ENCODE measurements at regions not wholly inside any gene's neighbourhood (a gene's known extent, or its start where the extent isn't known, plus 50 kb on each side); places are given as distances from the start of the nearest gene placed in this dataset.

- no peaks in the 10 kb centered on the region for H3K4me1 ChIP-seq (ENCODE audit: control insufficient read depth in 4 of 4, insufficient read depth in 4 of 4, low read length in 3 of 4)
- H3K4me3 ChIP-seq (ENCODE audit: low read depth in 1 of 3, low read length in 3 of 3), result no peak overlapping the region
- no peak overlapping the region for H3K9ac ChIP-seq (ENCODE audit: low read depth in 1 of 2, low read length in 2 of 2)
- no peak overlapping the region for H3K27ac ChIP-seq (ENCODE audit: low read depth in 1 of 2, low read length in 2 of 2)
- WGBS, result 95% methylated on average over 41 of the region's 41 CpGs
- peaks cover 0 to 2% (median 0%) of the 10 kb centered on the region in 4 donors for H3K36me3 ChIP-seq (ENCODE audit: control insufficient read depth in 4 of 4, insufficient read depth in 3 of 4, low read depth in 1 of 4, low read length in 3 of 4)
- no peaks in the 10 kb centered on the region for H3K27me3 ChIP-seq (ENCODE audit: control insufficient read depth in 4 of 4, insufficient read depth in 4 of 4, low read length in 3 of 4)
- TF ChIP-seq MAX (IDR thresholded peaks at IDR 0.05) (no peak), NR2F2 (IDR thresholded peaks at IDR 0.05) (no peak), GABPA (IDR thresholded peaks at IDR 0.05 in 1 of 2, conservative IDR thresholded peaks at IDR 0.05 in 1 of 2) (no peak), JUND (IDR thresholded peaks at IDR 0.05) (no peak), RXRA (IDR thresholded peaks at IDR 0.05) (no peak), SP1 (IDR thresholded peaks at IDR 0.05) (no peak), EGR1 (IDR thresholded peaks at IDR 0.05; ENCODE audit: low read depth in 2 of 2) (no peak), FOXA2 (IDR thresholded peaks at IDR 0.05) (no peak), RAD21 (IDR thresholded peaks at IDR 0.05) (no peak), TAF1 (conservative IDR thresholded peaks at IDR 0.05) (no peak), HNF4G (IDR thresholded peaks at IDR 0.05) (no peak)
- TF ChIP-seq, protein P1, sequence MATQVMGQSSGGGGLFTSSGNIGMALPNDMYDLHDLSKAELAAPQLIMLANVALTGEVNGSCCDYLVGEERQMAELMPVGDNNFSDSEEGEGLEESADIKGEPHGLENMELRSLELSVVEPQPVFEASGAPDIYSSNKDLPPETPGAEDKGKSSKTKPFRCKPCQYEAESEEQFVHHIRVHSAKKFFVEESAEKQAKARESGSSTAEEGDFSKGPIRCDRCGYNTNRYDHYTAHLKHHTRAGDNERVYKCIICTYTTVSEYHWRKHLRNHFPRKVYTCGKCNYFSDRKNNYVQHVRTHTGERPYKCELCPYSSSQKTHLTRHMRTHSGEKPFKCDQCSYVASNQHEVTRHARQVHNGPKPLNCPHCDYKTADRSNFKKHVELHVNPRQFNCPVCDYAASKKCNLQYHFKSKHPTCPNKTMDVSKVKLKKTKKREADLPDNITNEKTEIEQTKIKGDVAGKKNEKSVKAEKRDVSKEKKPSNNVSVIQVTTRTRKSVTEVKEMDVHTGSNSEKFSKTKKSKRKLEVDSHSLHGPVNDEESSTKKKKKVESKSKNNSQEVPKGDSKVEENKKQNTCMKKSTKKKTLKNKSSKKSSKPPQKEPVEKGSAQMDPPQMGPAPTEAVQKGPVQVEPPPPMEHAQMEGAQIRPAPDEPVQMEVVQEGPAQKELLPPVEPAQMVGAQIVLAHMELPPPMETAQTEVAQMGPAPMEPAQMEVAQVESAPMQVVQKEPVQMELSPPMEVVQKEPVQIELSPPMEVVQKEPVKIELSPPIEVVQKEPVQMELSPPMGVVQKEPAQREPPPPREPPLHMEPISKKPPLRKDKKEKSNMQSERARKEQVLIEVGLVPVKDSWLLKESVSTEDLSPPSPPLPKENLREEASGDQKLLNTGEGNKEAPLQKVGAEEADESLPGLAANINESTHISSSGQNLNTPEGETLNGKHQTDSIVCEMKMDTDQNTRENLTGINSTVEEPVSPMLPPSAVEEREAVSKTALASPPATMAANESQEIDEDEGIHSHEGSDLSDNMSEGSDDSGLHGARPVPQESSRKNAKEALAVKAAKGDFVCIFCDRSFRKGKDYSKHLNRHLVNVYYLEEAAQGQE (IDR thresholded peaks at IDR 0.05), result no peak
- TF ChIP-seq, protein P2, sequence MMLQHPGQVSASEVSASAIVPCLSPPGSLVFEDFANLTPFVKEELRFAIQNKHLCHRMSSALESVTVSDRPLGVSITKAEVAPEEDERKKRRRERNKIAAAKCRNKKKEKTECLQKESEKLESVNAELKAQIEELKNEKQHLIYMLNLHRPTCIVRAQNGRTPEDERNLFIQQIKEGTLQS (IDR thresholded peaks at IDR 0.05), result no peak
- TF ChIP-seq, protein P3, sequence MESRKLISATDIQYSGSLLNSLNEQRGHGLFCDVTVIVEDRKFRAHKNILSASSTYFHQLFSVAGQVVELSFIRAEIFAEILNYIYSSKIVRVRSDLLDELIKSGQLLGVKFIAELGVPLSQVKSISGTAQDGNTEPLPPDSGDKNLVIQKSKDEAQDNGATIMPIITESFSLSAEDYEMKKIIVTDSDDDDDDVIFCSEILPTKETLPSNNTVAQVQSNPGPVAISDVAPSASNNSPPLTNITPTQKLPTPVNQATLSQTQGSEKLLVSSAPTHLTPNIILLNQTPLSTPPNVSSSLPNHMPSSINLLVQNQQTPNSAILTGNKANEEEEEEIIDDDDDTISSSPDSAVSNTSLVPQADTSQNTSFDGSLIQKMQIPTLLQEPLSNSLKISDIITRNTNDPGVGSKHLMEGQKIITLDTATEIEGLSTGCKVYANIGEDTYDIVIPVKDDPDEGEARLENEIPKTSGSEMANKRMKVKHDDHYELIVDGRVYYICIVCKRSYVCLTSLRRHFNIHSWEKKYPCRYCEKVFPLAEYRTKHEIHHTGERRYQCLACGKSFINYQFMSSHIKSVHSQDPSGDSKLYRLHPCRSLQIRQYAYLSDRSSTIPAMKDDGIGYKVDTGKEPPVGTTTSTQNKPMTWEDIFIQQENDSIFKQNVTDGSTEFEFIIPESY (IDR thresholded peaks at IDR 0.05), result no peak
- TF ChIP-seq, protein P4, sequence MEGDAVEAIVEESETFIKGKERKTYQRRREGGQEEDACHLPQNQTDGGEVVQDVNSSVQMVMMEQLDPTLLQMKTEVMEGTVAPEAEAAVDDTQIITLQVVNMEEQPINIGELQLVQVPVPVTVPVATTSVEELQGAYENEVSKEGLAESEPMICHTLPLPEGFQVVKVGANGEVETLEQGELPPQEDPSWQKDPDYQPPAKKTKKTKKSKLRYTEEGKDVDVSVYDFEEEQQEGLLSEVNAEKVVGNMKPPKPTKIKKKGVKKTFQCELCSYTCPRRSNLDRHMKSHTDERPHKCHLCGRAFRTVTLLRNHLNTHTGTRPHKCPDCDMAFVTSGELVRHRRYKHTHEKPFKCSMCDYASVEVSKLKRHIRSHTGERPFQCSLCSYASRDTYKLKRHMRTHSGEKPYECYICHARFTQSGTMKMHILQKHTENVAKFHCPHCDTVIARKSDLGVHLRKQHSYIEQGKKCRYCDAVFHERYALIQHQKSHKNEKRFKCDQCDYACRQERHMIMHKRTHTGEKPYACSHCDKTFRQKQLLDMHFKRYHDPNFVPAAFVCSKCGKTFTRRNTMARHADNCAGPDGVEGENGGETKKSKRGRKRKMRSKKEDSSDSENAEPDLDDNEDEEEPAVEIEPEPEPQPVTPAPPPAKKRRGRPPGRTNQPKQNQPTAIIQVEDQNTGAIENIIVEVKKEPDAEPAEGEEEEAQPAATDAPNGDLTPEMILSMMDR (IDR thresholded peaks at IDR 0.05; ENCODE audit: low read depth, low read length, missing input control), result no peak
- H3K9me3 ChIP-seq (ENCODE audit: control insufficient read depth in 4 of 4, low read length in 3 of 4), result peaks cover 0 to 3% (median 0%) of the 10 kb centered on the region in 4 donors
- DNase-seq (ENCODE audit: low spot score), result no peak
Observed at GRCh38 chr17:441155-441950, 88.7 kb upstream of the RPH3AL start.
